ENCODE measurements at regions not wholly inside any gene's neighbourhood (a gene's known extent, or its start where the extent isn't known, plus 50 kb on each side); places are given as distances from the start of the nearest gene placed in this dataset.

DNA sequence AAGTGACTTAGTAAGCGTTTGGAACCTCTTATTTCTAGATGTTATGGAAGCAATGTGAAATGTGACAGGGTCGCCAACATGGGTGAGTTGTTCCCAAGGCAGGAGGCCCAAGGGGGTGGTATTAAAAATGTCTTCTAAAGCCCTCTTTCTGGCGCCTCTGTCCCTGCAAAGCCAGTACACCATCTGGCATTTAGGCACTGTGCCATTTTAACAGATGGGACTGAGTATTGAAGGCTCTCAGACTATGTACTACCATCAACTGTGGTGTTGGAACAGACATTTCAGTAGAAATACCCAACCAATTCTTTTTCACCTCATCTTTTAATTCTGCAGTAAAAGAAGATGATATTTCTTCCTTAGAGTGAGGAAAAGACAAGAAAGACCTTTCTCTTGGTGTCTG lies 384.5 kb upstream of the MMADHC start:
- dilution Hi-C loops (cut with MboI; ENCODE audit: extremely low pct_ligation_motif_present, low sequenced_read_pairs) (no loop called here), intact Hi-C loops (cut with micrococcal nuclease) (no loop called here)
- Histone ChIP-seq H3K9me1 (replicated peaks; ENCODE audit: control insufficient read depth, extremely low read depth, insufficient read depth, low read length) (no peaks in the 10 kb centered on the region), H3K4me2 (ENCODE audit: insufficient read depth, low read length) (no peak overlapping the region), H3K4me3 (replicated peaks in 1 of 3; ENCODE audit: insufficient read depth in 1 of 3, low read depth in 1 of 3, low read length in 3 of 3) (no peak overlapping the region), H3K36me3 (ENCODE audit: control insufficient read depth in 2 of 2, extremely low read depth in 1 of 2, insufficient read depth in 2 of 2, low read length in 2 of 2) (no peaks in the 10 kb centered on the region), H4K20me1 (replicated peaks; ENCODE audit: control insufficient read depth, extremely low read depth, insufficient read depth, low read length) (no peaks in the 10 kb centered on the region), H3K27ac (ENCODE audit: insufficient read depth, low read depth, low read length) (no peak overlapping the region), H3K9me3 (replicated peaks; ENCODE audit: control insufficient read depth, insufficient read depth, low read length) (no peaks in the 10 kb centered on the region), H3K79me2 (ENCODE audit: control insufficient read depth, insufficient read depth, low read length) (no peaks in the 10 kb centered on the region), H3K4me1 (ENCODE audit: control insufficient read depth, extremely low read depth, insufficient read depth, low read length) (no peaks in the 10 kb centered on the region), H3K27me3 (ENCODE audit: control insufficient read depth in 2 of 2, insufficient read depth in 2 of 2, low read length in 2 of 2) (no peaks in the 10 kb centered on the region), H2AFZ (ENCODE audit: low read depth, low read length) (no peak overlapping the region), H3K9ac (replicated peaks; ENCODE audit: extremely low read depth, insufficient read depth, low read length) (no peak overlapping the region)
- no TSS peak for BruUV-seq (replicated peaks)
- ChIA-PET CTCF (no interaction called here), POLR2A (no interaction called here)
- FAIRE-seq, result no peak
- TF ChIP-seq MAX (IDR thresholded peaks at IDR 0.05; ENCODE audit: insufficient read depth, insufficient read length), result no peak
- TF ChIP-seq FOS (IDR thresholded peaks at IDR 0.05; ENCODE audit: borderline replicate concordance, insufficient read depth, low read length), result no peak
- no peak for TF ChIP-seq EZH2 (IDR thresholded peaks at IDR 0.05; ENCODE audit: borderline replicate concordance, low read depth, low read length, severe bottlenecking)
- TF ChIP-seq, protein P1, sequence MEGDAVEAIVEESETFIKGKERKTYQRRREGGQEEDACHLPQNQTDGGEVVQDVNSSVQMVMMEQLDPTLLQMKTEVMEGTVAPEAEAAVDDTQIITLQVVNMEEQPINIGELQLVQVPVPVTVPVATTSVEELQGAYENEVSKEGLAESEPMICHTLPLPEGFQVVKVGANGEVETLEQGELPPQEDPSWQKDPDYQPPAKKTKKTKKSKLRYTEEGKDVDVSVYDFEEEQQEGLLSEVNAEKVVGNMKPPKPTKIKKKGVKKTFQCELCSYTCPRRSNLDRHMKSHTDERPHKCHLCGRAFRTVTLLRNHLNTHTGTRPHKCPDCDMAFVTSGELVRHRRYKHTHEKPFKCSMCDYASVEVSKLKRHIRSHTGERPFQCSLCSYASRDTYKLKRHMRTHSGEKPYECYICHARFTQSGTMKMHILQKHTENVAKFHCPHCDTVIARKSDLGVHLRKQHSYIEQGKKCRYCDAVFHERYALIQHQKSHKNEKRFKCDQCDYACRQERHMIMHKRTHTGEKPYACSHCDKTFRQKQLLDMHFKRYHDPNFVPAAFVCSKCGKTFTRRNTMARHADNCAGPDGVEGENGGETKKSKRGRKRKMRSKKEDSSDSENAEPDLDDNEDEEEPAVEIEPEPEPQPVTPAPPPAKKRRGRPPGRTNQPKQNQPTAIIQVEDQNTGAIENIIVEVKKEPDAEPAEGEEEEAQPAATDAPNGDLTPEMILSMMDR (IDR thresholded peaks at IDR 0.05; ENCODE audit: extremely low read depth in 1 of 2, insufficient read depth in 1 of 2, low read depth in 1 of 2, low read length in 2 of 2), result no peak
- no peak for TF ChIP-seq GATA2 (IDR thresholded peaks at IDR 0.05; ENCODE audit: insufficient read depth, insufficient read length, low read depth, low read length)
- TF ChIP-seq MYC (IDR thresholded peaks at IDR 0.05; ENCODE audit: low read depth, low read length), result no peak
- TF ChIP-seq JUN (IDR thresholded peaks at IDR 0.05; ENCODE audit: borderline replicate concordance, insufficient read depth, insufficient read length, low read depth), result no peak
- no peak for TF ChIP-seq POLR2A (IDR thresholded peaks at IDR 0.05; ENCODE audit: low read depth, low read length)
- no peak for TF ChIP-seq POLR2AphosphoS5 (IDR thresholded peaks at IDR 0.05; ENCODE audit: insufficient read depth, low read depth, low read length)
- no peak for DNase-seq (ENCODE audit: low read depth, low spot score)
